ENCODE measurements at regions not wholly inside any gene's neighbourhood (a gene's known extent, or its start where the extent isn't known, plus 50 kb on each side); places are given as distances from the start of the nearest gene placed in this dataset.

- Histone ChIP-seq H2BK12ac (ENCODE audit: low read length in 2 of 2) (no peak overlapping the region), H2BK120ac (ENCODE audit: low read depth, low read length) (no peak overlapping the region), H3K79me1 (replicated peaks; ENCODE audit: low read length, poor library complexity, severe bottlenecking) (no peaks in the 10 kb centered on the region), H3K27me3 (ENCODE audit: control insufficient read depth in 1 of 2, insufficient read depth in 1 of 2, low read length in 2 of 2) (no peaks in the 10 kb centered on the region), H3K27ac (ENCODE audit: low read length, poor library complexity, severe bottlenecking) (no peak overlapping the region), H2BK15ac (ENCODE audit: low read depth, poor library complexity, severe bottlenecking) (no peak overlapping the region), H2AK5ac (ENCODE audit: low read length, severe bottlenecking) (no peak overlapping the region), H3K4me3 (ENCODE audit: insufficient read depth in 1 of 2, low read depth in 1 of 2, low read length in 2 of 2) (no peak overlapping the region), H2AFZ (ENCODE audit: low read depth, low read length) (no peak overlapping the region), H4K8ac (ENCODE audit: low read length) (no peak overlapping the region), H3K36me3 (ENCODE audit: control insufficient read depth in 1 of 2, insufficient read depth in 2 of 2, low read depth in 1 of 2, low read length in 2 of 2) (no peaks in the 10 kb centered on the region), H3K14ac (ENCODE audit: low read length in 2 of 2) (no peak overlapping the region), H4K91ac (ENCODE audit: low read length) (no peak overlapping the region), H3K9me3 (ENCODE audit: control insufficient read depth, low read length) (no peaks in the 10 kb centered on the region), H3K9ac (ENCODE audit: low read length) (no peak overlapping the region), H3K4me1 (ENCODE audit: control insufficient read depth, insufficient read depth, low read depth, low read length) (no peaks in the 10 kb centered on the region), H3K23ac (ENCODE audit: low read length in 2 of 2) (no peak overlapping the region), H3K4ac (ENCODE audit: low read depth in 1 of 2, low read length in 2 of 2) (no peak overlapping the region), H2BK5ac (ENCODE audit: low read depth, low read length, poor library complexity, severe bottlenecking) (no peak overlapping the region), H3K18ac (ENCODE audit: low read depth in 1 of 2, low read length in 2 of 2) (no peak overlapping the region), H3K4me2 (ENCODE audit: low read length, poor library complexity, severe bottlenecking) (no peak overlapping the region)
- WGBS = 76% methylated on average over 6 of the region's 6 CpGs
- no peak for DNase-seq
Observed at GRCh38 chr9:31334837-31335528, 1049.5 kb upstream of the ACO1 start.

GRCh38 chr9:31335529-31336234, 1048.8 kb upstream of the ACO1 start:
- no peak overlapping the region for H2AFZ ChIP-seq (ENCODE audit: low read depth, low read length)
- no peak overlapping the region for H3K4me2 ChIP-seq (ENCODE audit: low read length, poor library complexity, severe bottlenecking)
- no peak overlapping the region for H2BK15ac ChIP-seq (ENCODE audit: low read depth, poor library complexity, severe bottlenecking)
- no peak overlapping the region for H3K23ac ChIP-seq (ENCODE audit: low read length in 2 of 2)
- H3K18ac ChIP-seq (ENCODE audit: low read depth in 1 of 2, low read length in 2 of 2) = no peak overlapping the region
- 81% methylated on average over 4 of the region's 4 CpGs for WGBS
- no peak overlapping the region for H2AK5ac ChIP-seq (ENCODE audit: low read length, severe bottlenecking)
- H3K4me1 ChIP-seq (ENCODE audit: control insufficient read depth, insufficient read depth, low read depth, low read length) = no peaks in the 10 kb centered on the region
- no peak overlapping the region for H3K4me3 ChIP-seq (ENCODE audit: insufficient read depth in 1 of 2, low read depth in 1 of 2, low read length in 2 of 2)
- H2BK120ac ChIP-seq (ENCODE audit: low read depth, low read length) = no peak overlapping the region
- no peak overlapping the region for H3K14ac ChIP-seq (ENCODE audit: low read length in 2 of 2)
- no peak overlapping the region for H2BK5ac ChIP-seq (ENCODE audit: low read depth, low read length, poor library complexity, severe bottlenecking)
- H3K9me3 ChIP-seq (ENCODE audit: control insufficient read depth, low read length) = no peaks in the 10 kb centered on the region
- no peak for DNase-seq
- no peaks in the 10 kb centered on the region for H3K36me3 ChIP-seq (ENCODE audit: control insufficient read depth in 1 of 2, insufficient read depth in 2 of 2, low read depth in 1 of 2, low read length in 2 of 2)
- no peak overlapping the region for H4K8ac ChIP-seq (ENCODE audit: low read length)
- H3K27me3 ChIP-seq (ENCODE audit: control insufficient read depth in 1 of 2, insufficient read depth in 1 of 2, low read length in 2 of 2) = no peaks in the 10 kb centered on the region
- H4K91ac ChIP-seq (ENCODE audit: low read length) = no peak overlapping the region
- H3K27ac ChIP-seq (ENCODE audit: low read length, poor library complexity, severe bottlenecking) = no peak overlapping the region
- no peak overlapping the region for H2BK12ac ChIP-seq (ENCODE audit: low read length in 2 of 2)
- no peaks in the 10 kb centered on the region for H3K79me1 ChIP-seq (replicated peaks; ENCODE audit: low read length, poor library complexity, severe bottlenecking)
- no peak overlapping the region for H3K4ac ChIP-seq (ENCODE audit: low read depth in 1 of 2, low read length in 2 of 2)
- no peak overlapping the region for H3K9ac ChIP-seq (ENCODE audit: low read length)

GRCh38 chr9:31336386-31336785, 1048.1 kb upstream of the ACO1 start:
- Histone ChIP-seq H3K23ac (ENCODE audit: low read length in 2 of 2) (no peak overlapping the region), H2AK5ac (ENCODE audit: low read length, severe bottlenecking) (no peak overlapping the region), H3K4me3 (ENCODE audit: insufficient read depth in 1 of 2, low read depth in 1 of 2, low read length in 2 of 2) (no peak overlapping the region), H2BK5ac (ENCODE audit: low read depth, low read length, poor library complexity, severe bottlenecking) (no peak overlapping the region), H3K27me3 (ENCODE audit: control insufficient read depth in 1 of 2, insufficient read depth in 1 of 2, low read length in 2 of 2) (no peaks in the 10 kb centered on the region), H3K4me1 (ENCODE audit: control insufficient read depth, insufficient read depth, low read depth, low read length) (no peaks in the 10 kb centered on the region), H3K18ac (ENCODE audit: low read depth in 1 of 2, low read length in 2 of 2) (no peak overlapping the region), H3K4ac (ENCODE audit: low read depth in 1 of 2, low read length in 2 of 2) (no peak overlapping the region), H3K9me3 (ENCODE audit: control insufficient read depth, low read length) (no peaks in the 10 kb centered on the region), H2BK15ac (ENCODE audit: low read depth, poor library complexity, severe bottlenecking) (no peak overlapping the region), H3K14ac (ENCODE audit: low read length in 2 of 2) (no peak overlapping the region), H3K79me1 (replicated peaks; ENCODE audit: low read length, poor library complexity, severe bottlenecking) (no peaks in the 10 kb centered on the region), H2AFZ (ENCODE audit: low read depth, low read length) (no peak overlapping the region), H4K91ac (ENCODE audit: low read length) (no peak overlapping the region), H3K27ac (ENCODE audit: low read length, poor library complexity, severe bottlenecking) (no peak overlapping the region), H2BK12ac (ENCODE audit: low read length in 2 of 2) (no peak overlapping the region), H2BK120ac (ENCODE audit: low read depth, low read length) (no peak overlapping the region), H3K4me2 (ENCODE audit: low read length, poor library complexity, severe bottlenecking) (no peak overlapping the region), H4K8ac (ENCODE audit: low read length) (no peak overlapping the region), H3K9ac (ENCODE audit: low read length) (no peak overlapping the region), H3K36me3 (ENCODE audit: control insufficient read depth in 1 of 2, insufficient read depth in 2 of 2, low read depth in 1 of 2, low read length in 2 of 2) (no peaks in the 10 kb centered on the region)
- no CpG with 5 or more reads among the region's 1 CpG for WGBS
- no peak for DNase-seq

- Histone ChIP-seq H4K8ac (ENCODE audit: low read length) (no peak overlapping the region), H3K36me3 (ENCODE audit: control insufficient read depth in 1 of 2, insufficient read depth in 2 of 2, low read depth in 1 of 2, low read length in 2 of 2) (no peaks in the 10 kb centered on the region), H4K91ac (ENCODE audit: low read length) (no peak overlapping the region), H2BK15ac (ENCODE audit: low read depth, poor library complexity, severe bottlenecking) (no peak overlapping the region), H3K14ac (ENCODE audit: low read length in 2 of 2) (no peak overlapping the region), H3K4me1 (ENCODE audit: control insufficient read depth, insufficient read depth, low read depth, low read length) (no peaks in the 10 kb centered on the region), H2AFZ (ENCODE audit: low read depth, low read length) (no peak overlapping the region), H3K4me2 (ENCODE audit: low read length, poor library complexity, severe bottlenecking) (no peak overlapping the region), H3K79me1 (replicated peaks; ENCODE audit: low read length, poor library complexity, severe bottlenecking) (no peaks in the 10 kb centered on the region), H3K23ac (ENCODE audit: low read length in 2 of 2) (no peak overlapping the region), H3K27ac (ENCODE audit: low read length, poor library complexity, severe bottlenecking) (no peak overlapping the region), H3K9ac (ENCODE audit: low read length) (no peak overlapping the region), H3K27me3 (ENCODE audit: control insufficient read depth in 1 of 2, insufficient read depth in 1 of 2, low read length in 2 of 2) (no peaks in the 10 kb centered on the region), H2AK5ac (ENCODE audit: low read length, severe bottlenecking) (no peak overlapping the region), H2BK5ac (ENCODE audit: low read depth, low read length, poor library complexity, severe bottlenecking) (no peak overlapping the region), H2BK12ac (ENCODE audit: low read length in 2 of 2) (no peak overlapping the region), H3K18ac (ENCODE audit: low read depth in 1 of 2, low read length in 2 of 2) (no peak overlapping the region), H2BK120ac (ENCODE audit: low read depth, low read length) (no peak overlapping the region), H3K9me3 (ENCODE audit: control insufficient read depth, low read length) (no peaks in the 10 kb centered on the region), H3K4me3 (ENCODE audit: insufficient read depth in 1 of 2, low read depth in 1 of 2, low read length in 2 of 2) (no peak overlapping the region), H3K4ac (ENCODE audit: low read depth in 1 of 2, low read length in 2 of 2) (no peak overlapping the region)
- WGBS = 100% methylated on average over 1 of the region's 1 CpG
- no peak for DNase-seq
Observed at GRCh38 chr9:31336841-31337240, 1047.6 kb upstream of the ACO1 start.
